A673 (cell line): ENCODE measurements at regions not wholly inside any gene's neighbourhood (a gene's known extent, or its start where the extent isn't known, plus 50 kb on each side); places are given as distances from the start of the nearest gene placed in this dataset.

Source experiments
- BruUV-seq: library from RNA; stranded (reverse); fragments of 400-500 nt; replicated peaks from 2 replicates; lab custom pipeline; 2021; lab: Mats Ljungman, UMichigan
- CTCF ChIA-PET: fragments of 300-600 bp; sonication (Branson Sonifier 250); formaldehyde crosslinking; loops from one replicate; lab custom pipeline; 2022; ENCODE audit warnings: antibody characterized with exemption; lab: Charles Lee
- POLR2A ChIA-PET: fragments of 300-600 bp; sonication (Branson Sonifier 250); formaldehyde crosslinking; loops from one replicate; lab custom pipeline; 2022; ENCODE audit warnings: antibody characterized with exemption; ENCODE audit not compliant: low non-redundant PET; lab: Charles Lee
- DNase-seq: peaks from one replicate; pipeline ENCODE4 v3.0.0-alpha.2; 2015; ENCODE audit warnings: low spot score
- H3K27ac ChIP-seq: fragments of 200-600 bp; sonication (generic); 2 replicates; pipeline ENCODE4 v1.5.1; 2016; ENCODE audit warnings: mixed run types, low read depth, mild to moderate bottlenecking, mixed read lengths, antibody characterized with exemption, low read length; ENCODE audit not compliant: poor library complexity, severe bottlenecking
- H3K27me3 ChIP-seq: fragments of 200-600 bp; sonication (generic); replicated peaks from 2 replicates; pipeline ENCODE4 v1.6.1; 2017; ENCODE audit warnings: mixed run types, low read depth, mild to moderate bottlenecking, mixed read lengths, antibody characterized with exemption, low read length; ENCODE audit not compliant: insufficient read depth, poor library complexity
- H3K36me3 ChIP-seq: fragments of 200-600 bp; sonication (generic); 2 replicates; pipeline ENCODE4 v1.6.1; 2016; ENCODE audit warnings: mixed run types, mild to moderate bottlenecking, mixed read lengths, antibody characterized with exemption, low read length; ENCODE audit not compliant: insufficient read depth, poor library complexity, severe bottlenecking
- H3K4me1 ChIP-seq: fragments of 200-600 bp; sonication (generic); 2 replicates; pipeline ENCODE4 v1.6.1; 2017; ENCODE audit warnings: mixed run types, mild to moderate bottlenecking, mixed read lengths, antibody characterized with exemption, low read length; ENCODE audit not compliant: insufficient read depth, poor library complexity, severe bottlenecking
- H3K4me3 ChIP-seq: fragments of 200-600 bp; sonication (generic); 2 replicates; pipeline ENCODE4 v1.5.1; 2016; ENCODE audit warnings: low read depth, mixed run types, mild to moderate bottlenecking, mixed read lengths, low read length; ENCODE audit not compliant: poor library complexity, severe bottlenecking
- H3K9me3 ChIP-seq: fragments of 200-600 bp; sonication (generic); 2 replicates; pipeline ENCODE4 v1.6.1; 2016; ENCODE audit warnings: mixed run types, low read depth, mild to moderate bottlenecking, mixed read lengths, antibody characterized with exemption, low read length; ENCODE audit not compliant: poor library complexity, severe bottlenecking
- CTCF ChIP-seq: fragments of 300-800, 200-600 bp; sonication (generic); conservative IDR thresholded peaks from 2 replicates; pipeline ENCODE4 v1.5.1; 2017; ENCODE audit warnings: low read depth, mild to moderate bottlenecking, antibody characterized with exemption, low read length, moderate library complexity, mixed read lengths
- EZH2 ChIP-seq: fragments of 200-600 bp; sonication (generic); IDR thresholded peaks from 2 replicates; pipeline ENCODE4 v1.6.1; 2017; ENCODE audit warnings: borderline replicate concordance, low read depth, mild to moderate bottlenecking, mixed read lengths, antibody characterized with exemption, low read length; ENCODE audit not compliant: poor library complexity, severe bottlenecking
- intact Hi-C: fragments of 100-400 bp; cut with micrococcal nuclease; formaldehyde crosslinking; loops from one replicate; pipeline ENCODE4 v1.10.0; 2022; ENCODE audit not compliant: unreplicated experiment

GRCh38 chr4:28562913-28563312, 1702.3 kb downstream of the STIM2 start:
- Histone ChIP-seq H3K36me3 (no peaks in the 10 kb centered on the region), H3K27me3 (no peaks in the 10 kb centered on the region), H3K27ac (no peak overlapping the region), H3K4me3 (no peak overlapping the region), H3K4me1 (no peaks in the 10 kb centered on the region), H3K9me3 (peaks cover 8% of the 10 kb centered on the region)
- POLR2A ChIA-PET = no interaction called here
- intact Hi-C loops = no loop called here
- BruUV-seq = no TSS peak
- CTCF ChIA-PET = no interaction called here
- TF ChIP-seq CTCF (no peak), EZH2 (no peak)
- no peak for DNase-seq

- Histone ChIP-seq H3K36me3 (no peaks in the 10 kb centered on the region), H3K27ac (no peak overlapping the region), H3K4me1 (no peaks in the 10 kb centered on the region), H3K4me3 (no peak overlapping the region), H3K27me3 (no peaks in the 10 kb centered on the region), H3K9me3 (peaks cover 12% of the 10 kb centered on the region)
- BruUV-seq = no TSS peak
- no peak for DNase-seq
- TF ChIP-seq CTCF (no peak), EZH2 (no peak)
- intact Hi-C loops = no loop called here
- ChIA-PET POLR2A (no interaction called here), CTCF (no interaction called here)
Observed at GRCh38 chr4:28565396-28565795, 1704.8 kb downstream of the STIM2 start.

- DNase-seq = no peak
- Histone ChIP-seq H3K27me3 (no peaks in the 10 kb centered on the region), H3K9me3 (no peaks in the 10 kb centered on the region), H3K4me3 (no peak overlapping the region), H3K36me3 (no peaks in the 10 kb centered on the region), H3K27ac (no peak overlapping the region), H3K4me1 (no peaks in the 10 kb centered on the region)
- no peak for TF ChIP-seq EZH2
- no peak for TF ChIP-seq CTCF
- ChIA-PET POLR2A (no interaction called here), CTCF (no interaction called here)
- BruUV-seq = no TSS peak
- intact Hi-C loops = no loop called here
Observed at GRCh38 chr4:28600958-28601357, 1740.3 kb downstream of the STIM2 start.
